CD4-positive, alpha-beta T cell treated with Interleukin-4 for 1 hour (primary cell): ENCODE measurements at regions not wholly inside any gene's neighbourhood (a gene's known extent, or its start where the extent isn't known, plus 50 kb on each side); places are given as distances from the start of the nearest gene placed in this dataset.
"Not testable (repeated sequence)": the region's sequence is repeated elsewhere in the genome, so short reads cannot be mapped to it uniquely, and the experiment has no call there.

ENCODE experiments used
- DNase-seq, 2 donors: peaks; one replicate each; pipeline ENCODE4 v3.0.0-alpha.2; 2020 to 2022

DNA sequence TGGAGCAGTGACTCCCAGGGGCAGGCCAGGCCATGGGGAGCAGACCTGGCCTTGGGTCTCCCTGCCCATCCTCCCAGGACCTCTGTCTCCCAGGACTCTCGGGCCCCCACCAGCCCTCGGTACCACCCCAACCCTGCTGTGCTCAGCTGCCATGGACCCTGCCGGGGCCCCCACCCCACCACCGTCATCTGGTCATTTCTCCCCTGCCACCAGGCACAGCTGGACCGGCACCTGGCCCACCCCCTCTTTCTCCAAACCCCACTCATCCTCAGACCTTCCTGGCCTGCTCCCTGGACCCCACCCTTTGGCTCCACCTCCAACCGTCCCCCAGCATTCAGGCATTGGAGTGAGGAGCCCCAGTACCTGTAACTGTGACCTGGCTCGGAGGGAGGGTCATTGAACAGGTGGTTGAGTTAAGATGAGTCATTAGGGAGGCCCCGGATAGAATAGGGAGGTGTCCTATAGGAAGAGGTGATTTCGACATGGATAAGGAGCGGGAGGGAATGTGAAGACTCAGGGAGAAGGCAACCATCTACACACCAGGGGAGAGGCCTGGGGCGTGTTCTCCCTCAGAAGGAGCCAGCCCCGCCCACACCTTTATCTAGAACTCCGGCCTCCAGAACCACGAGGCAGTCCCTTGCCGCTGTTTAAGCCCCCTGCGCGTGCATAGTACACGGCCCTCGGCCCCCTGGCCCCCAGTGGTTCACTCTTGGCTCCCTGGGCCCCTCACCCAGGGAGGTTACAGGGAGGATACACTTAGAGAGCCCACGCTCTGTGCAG is 1395.9 kb downstream of the BRD1 start:
- no peak for DNase-seq

DNA sequence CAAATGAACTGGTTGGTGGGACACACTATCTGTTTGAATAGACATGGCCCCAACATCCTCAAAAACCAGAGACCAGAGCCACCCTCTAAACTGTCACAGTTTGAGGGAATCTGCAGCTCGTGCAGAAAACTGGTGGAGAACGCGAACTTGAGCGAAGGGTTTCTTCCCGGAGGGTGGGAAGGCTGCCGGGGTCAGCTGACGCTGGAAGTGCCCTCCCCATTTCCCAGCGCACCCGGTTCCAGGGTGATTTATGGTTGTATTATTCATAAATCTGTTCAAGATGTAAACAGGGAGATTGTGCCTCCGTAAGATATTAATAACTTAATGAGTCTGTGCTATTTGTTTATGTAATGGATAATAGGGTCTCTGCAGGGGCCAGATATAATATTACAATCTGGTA is 1396.7 kb downstream of the BRD1 start:
- DNase-seq: no peak

DNA sequence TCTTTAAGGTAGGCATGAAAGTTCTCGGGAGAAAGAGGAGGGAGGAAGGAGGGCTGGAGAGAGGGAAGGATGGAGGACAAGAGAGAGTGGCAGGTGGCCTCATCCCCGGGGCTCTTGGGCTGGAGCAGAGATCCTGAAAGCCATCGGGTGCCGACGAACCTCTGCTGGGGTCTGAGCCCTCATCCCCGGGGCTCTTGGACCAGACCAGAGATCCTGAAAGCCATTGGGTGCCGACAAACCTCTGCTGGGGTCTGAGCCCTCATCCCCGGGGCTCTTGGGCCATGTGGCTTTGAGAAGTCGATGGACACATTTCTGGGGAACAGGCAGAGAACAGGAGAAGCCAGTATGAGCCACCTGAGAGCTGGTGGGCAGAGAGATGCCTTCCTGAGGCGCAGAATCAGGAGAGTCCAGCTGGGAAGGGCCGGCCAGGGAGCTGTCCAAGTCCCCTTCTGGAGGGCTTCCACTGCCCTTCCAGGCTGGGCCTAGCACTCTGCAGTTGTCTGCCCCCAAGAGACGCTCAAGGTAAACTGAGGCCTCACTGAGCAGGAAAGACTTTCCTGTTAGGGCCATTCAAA is 1398.1 kb downstream of the BRD1 start:
- DNase-seq: no peak

DNA sequence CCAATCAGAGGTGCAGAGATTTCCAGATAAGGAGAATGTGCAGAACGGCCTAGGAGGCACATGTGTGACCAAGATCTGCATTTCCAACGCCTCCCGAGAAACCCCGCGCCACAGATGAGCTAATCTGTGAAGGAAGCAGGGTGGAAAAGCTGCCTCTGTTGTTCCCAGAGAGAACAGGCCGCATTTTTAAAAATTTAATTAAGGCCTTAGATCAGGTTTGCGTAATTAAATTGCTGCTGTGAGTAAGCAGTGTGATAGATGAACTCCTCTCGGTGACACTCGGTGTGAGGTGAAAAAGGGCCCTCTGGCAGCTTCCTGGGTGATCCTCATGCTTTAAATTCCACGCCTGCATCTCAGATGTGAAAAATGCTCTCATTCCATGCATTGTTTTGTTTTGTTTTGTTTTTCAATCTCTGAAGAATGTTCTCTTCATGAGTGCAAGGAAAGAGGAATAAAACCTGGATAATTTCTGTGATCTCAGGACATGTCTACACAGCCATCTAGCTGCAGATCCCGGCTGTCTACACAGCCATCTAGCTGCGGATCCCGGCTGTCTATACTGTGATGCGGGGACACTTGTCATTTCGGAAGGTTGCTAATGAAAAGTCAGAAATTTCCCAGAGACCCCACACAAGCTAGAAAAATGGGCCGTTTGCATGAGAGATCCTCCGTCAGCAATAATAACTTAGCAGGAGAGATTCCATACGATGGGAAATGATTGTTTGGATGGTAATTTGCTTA is 1398.9 kb downstream of the BRD1 start:
- no peak for DNase-seq

DNA sequence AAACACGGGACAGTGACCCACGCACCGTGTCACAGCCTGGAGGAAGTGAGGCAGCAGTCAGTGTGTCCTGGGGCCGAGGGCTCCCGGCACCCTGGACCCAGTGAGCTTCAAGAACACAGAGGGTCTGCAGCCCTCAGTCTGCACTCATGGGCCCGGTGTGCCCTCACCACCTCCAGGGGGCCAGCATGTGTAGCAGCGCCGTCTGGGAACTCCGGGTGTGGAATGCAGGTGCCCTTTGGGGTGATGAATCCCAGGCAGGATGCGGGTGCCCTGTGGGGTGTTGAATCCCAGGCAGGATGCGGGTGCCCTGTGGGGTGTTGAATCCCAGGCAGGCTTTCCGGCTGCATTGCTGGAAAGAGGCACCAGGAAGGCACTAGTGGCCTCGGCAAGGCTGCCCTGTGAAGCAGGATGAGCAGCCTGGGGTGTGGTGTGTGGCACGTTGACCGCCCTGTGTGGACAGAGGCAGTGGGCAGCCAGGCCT is 1399.9 kb downstream of the BRD1 start:
- DNase-seq: no peak

DNA sequence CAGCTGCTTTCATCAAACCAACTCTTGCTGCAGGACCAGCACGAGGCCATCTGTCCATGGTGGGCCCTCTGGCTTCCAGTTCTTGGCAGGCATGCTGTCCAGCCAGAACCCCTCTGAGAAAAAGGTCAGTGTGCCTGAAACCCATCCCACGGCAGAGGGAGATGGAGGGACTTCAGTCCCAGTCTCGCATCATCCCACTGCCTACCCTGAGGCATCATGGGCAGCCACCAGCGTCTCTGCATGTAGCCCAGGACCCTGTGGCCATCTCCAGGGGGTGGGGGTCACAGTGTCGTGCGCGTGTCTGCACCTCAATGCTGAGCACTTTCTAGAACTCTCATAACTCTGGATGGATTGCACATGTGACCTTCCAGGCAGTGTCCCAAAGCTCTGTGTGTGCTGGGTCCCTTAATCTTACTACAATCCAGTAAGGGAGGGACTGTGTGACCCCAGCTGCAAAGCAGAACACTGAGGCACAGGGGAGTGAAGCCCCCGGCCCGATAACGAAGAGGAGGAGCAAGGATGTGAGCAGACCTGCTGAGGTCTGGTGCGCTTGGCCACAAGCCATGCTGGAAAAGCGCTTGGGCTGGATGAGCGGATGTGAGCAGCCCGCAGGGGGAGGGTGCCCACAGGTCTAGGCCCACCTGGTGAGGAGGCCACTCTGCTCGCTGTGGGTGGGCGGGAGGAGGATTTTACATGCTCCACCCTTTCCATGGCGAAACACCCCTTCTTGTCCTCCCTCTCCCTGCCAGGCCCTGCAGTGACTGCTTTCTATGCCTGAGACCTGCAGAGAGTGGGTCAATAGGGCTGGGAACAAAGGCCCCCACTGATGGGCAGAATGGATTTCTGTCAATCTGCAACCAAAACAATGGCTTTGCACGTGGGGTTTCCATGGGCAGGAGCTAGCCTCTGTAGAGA is 1401.0 kb downstream of the BRD1 start:
- DNase-seq: no peak

DNA sequence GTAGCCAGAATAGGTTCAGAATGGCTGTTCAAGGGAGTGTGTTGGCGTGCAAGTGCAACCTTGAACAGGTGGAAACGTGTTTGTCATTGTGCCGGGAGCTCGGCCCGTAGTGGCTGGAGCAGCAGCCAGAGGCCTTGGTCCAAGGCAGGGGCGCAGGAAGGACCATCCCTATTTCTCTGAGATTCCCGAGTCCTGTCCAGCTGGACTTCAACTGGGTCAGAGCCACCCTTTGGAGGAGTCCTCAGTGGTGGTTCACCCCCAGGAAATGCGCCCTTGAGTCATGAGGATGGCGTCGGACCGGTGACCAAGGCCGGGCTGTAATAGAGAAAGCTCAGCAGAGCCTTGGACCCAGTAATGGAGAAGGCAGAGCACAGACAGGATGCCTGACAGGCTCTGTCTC is 1402.0 kb downstream of the BRD1 start:
- no peak for DNase-seq

DNA sequence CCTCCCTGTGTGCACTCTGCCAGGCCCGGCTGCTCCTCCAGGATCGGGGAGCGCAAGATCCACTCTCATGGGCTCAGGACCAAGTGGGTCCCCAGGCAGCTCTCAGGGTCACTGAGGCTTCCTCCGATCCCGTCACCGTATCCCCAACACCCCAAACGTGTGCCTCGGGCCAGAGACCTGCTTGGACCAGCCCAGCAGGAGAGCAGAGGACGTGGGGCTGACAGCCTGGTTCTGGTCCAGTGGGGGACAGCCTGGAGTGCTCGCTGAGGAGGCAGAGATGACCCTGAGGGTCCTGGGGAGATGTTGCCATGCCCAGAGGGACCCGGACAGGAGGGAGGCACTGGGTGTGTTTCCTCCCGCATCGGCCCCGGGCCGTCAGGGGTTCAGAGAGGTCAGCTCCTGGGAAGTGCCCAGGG is 1402.6 kb downstream of the BRD1 start:
- no peak for DNase-seq

DNA sequence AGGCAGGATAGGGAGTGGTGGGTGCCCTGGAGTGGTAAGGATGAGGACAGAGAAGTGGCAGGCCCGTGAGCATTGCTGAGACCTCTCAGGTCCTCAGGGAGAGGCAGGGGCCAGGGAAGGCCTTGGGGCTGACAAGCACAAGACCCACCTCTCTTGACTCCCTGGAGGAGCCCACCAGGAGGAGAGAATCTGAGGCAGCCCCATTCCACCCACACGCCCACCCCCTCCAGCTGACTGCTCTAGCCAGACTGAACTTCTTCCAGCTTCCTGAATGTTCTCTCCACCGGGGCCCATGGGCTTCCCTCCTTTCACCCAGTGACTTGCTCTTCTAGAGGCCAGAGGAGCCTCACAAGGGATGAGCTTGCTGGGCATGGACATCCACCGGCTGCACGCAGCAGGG is 1403.0 kb downstream of the BRD1 start:
- DNase-seq: no peak

DNA sequence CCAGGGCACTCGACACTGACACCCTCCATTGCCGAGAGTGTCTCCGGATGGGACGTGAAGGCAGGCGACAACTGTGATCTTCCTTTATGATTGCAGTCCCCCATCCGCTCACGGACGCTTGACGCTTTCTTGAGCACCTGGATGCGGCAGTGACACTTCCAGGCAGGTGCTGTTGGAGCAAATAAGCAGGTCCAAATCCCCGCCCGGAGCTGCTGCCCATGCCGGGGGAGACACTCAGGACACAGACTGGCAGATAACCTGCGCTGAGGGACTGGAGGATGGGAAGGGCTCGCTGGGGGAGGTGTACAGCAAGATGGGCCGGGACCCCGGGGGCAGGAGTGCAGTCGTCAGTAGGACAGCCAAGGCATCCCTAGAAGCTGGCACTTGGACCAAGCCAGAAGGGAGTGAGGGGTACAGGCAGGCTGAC is 1403.5 kb downstream of the BRD1 start:
- DNase-seq: no peak

DNA sequence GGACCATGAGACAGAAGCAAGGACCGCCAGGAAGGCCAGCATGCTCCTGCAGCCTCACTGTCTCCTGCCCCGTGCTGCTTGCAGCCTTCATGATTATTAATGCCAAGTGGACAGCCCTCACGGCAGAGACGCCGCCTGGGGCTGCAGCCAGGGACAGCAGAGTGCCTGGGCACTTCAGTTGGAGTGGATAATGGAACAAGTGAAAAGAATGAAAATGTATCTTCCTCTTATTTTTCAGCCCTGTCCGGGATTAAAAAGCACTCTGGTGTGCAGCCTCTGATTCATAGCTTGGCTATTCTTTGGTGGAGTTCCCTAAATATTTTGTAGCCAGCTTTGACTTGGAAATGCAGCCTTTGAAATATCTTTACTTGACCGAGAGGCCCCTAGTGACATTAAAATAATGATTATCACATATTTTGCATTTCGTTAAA is 1404.2 kb downstream of the BRD1 start:
- no peak for DNase-seq

DNA sequence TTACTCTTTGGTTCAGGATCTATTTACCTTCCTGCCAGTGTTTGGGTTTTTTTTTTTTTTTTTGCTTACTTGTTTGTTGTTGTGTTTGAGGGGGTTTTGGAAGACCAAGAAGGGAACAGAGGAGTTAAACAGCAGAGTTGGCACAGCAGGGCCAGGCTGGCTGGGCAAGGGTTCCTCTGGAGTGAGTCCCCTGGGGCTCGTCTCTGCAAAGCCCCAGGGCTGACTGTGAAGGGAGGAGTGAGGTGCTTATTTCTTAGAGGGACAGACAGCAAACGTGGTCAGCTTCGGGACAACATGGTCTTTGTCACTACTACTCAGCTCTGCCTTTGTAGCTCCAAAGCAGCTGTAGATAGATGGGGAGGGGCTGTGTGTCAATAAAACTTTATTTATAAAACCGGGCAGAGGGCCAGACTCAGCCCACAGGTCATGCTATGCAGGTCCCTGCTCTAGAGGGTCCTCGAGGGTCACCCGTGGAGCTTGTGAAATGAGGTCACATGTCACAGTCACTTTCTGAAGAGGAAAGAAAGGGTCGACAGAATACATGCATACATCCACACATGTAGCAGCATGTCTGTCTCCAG is 1404.7 kb downstream of the BRD1 start:
- no peak for DNase-seq

DNA sequence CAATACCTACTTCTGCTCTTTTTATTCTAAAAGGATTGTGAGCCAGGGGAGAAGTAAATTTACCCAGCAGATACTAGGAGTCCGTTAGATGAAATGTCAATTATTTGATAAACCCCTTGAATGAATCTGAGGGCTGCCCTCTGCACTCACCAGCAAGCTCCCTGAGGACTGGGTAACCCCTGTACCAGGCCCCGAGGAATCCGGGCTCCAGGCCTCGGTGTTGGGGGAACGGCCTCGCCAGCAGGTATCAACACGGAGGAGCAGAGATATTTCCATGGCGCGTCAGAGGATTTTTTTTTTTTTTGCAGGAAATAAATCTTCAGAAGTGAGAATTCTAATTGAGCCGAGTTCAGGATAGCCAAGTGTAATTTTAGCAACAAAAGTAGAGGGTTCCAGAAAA is 1408.8 kb downstream of the BRD1 start:
- no peak for DNase-seq

DNA sequence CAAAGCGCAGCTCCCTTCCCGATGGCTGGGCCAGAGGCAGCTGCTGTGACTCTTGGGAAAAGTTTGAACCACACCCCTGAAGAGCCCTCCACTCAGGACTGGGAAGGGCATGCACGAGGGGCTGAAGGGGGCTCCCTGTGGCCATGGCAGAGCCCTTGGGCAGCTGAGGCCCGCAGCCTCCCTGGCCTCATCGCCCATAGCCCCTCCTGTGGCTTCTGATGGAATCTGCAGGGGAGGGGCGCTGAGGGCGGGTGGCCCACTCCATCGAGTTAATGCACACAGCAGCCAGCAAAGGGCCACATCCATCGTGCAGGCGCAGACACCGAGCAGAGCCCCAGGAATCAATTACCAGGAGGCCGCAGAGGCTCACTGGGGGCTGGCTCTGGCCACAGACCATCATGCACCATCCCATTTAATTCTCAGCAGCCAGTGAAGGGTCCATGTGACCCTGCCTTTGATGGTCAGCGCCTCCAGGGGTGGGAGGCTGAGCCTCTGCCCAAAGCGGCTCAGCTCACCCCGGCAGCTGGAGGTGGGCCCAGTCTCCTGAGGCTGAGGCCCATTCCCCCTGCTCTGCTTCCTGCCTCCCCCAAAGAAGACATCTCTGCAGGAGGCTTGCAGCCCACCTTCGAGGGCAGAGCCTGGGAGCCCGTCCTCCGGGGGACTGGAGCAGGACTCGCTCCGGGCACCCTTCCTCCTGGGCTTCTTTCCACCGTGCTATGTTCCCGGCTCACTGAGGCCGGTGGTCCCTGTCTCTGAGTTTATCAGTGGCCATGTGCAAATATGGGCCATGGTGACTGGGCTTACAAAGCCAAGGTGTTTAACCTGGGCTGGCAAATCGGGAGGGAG is 1410.2 kb downstream of the BRD1 start:
- no peak for DNase-seq

DNA sequence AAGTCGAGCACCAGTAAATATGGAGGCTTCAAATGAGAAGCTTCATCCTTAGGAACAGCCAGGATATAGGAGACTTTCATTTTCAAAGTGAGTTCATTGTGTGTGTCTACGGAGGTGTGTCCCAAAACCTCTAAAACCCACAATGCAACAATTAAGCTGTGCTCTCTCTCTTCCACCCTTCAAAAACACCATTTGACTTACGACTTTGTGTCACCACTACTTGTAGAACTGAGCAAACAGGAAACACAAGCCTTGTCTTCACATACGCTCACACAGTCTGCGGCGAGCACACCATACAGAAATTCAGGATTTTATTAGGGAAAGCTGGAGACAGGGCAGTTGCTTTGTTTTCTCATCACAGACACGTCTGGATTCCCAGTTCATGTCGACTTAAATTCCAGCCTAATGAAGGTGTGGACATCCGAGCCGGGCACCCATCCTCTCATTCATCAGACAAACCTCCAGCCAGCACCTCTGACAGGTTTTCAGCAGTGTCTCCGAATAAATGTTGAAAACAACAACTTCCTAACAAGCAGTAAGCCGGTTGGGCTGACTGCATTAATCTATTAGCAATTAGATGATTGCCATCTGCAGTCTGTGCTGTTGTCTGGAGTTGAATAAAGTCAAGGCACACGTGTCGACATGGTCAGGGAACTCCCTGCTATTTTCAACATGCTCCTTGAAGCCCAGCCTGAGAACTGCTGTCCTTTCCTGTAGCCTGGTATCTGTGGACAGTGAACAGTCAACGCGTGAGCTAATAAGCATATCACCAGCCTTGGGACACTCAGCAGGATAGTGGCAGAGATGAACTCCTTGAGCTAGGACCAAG is 1411.1 kb downstream of the BRD1 start:
- no peak for DNase-seq

DNA sequence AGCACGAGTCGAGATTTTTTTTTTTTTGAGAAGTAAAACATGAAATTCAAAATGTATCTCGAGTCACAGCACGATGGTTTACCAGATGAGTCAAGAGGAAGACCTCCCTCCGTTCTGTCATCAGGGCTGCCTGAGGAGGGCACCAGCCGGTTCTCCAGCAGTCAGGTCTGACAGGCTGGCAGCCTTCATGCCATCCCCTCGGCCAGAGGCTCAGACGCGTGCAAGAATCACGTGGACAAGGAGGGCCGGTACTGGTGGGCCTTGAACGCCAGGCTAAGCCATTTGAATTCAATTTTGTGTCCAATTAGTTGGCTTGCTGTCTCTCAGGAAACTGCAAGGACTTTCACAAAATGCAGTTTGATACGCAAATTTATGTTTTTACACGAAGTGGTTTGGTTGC is 1412.2 kb downstream of the BRD1 start:
- no peak for DNase-seq

DNA sequence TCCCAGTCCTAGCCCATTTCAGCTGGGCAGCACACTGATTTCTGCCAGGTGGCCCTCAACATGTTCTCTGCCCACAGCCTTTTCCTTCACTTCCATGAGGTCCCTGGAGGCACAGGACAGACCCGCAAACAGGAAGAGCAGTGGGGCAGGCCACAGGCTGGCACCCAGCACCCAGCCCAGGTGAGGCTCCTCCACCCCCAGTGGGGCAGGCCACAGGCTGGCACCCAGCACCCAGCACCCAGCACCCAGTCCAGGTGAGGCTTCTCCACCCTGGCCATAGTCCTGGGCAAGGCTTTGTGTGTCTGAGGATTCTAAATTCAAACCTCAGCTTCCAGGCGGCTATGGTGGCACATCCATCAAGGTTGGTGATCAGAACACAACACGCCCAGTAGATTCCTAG is 1413.0 kb downstream of the BRD1 start:
- no peak for DNase-seq

DNA sequence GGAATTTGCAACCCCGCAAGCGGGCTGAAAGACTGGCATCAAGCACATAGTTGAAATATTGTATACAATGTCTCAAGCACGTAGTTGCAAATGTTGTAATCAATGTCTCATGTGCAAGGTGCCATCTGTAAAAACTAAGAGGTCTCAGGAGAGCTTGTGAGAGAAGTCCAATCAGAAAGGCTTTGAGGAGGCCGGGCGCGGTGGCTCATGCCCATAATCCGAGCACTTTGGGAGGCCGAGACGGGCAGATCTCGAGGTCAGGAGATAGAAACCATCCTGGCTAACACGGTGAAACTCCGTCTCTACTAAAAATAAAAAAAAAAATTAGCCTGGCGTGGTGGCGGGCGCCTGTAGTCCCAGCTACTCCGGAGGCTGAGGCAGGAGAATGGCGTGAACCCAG is 1414.7 kb downstream of the BRD1 start:
- DNase-seq: not testable (repeated sequence)

DNA sequence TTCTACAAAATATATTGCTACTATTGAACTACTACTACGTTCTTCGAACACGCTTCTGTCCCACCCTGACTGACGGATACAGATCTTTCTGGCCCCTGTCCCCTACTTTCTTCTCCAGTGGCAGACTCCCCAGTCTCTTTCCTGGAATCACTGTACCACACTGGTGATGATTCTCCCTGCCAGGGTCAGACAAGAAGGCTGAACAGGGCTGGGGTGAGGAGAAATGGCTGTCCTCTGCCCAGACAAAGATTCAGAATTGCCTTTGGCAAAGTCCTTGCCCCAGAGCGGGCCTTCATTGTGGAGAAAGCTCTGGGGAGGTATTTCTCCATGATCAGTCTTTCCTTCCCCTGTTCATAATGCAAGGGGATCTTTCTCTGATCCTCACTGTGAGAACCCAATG is 1417.1 kb downstream of the BRD1 start:
- no peak for DNase-seq

DNA sequence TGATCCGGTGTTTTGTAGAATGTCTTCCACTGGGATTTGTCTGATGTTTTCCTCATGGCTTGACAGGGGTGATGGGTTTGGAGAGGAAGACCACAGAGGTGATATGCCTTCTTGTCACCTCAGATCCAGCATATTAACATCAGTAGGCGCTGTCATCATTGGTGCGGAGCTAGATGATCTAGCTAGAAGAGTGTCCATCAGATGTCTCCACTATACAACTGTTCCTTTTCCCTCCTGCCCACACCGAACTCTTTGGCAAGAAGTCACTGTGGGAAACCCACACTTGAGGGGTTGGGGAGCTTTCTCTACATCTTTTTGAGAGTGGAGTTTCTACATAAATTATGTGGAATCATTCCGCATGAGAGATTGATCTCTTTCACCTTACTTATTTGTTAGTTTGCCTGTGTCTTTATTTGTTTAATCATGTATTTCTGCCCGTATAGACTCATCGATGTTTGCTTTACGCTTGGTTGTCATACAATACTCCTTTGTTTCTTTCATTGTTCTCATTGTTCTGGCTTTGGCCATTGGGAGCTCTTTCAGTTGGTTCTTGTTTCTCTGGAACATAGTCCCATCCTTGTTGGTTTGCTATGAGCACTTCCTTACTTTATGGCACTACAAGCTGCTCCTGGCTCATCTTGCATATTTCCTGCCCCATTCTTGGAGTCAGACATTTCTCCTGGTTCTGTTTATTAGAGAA is 1420.3 kb downstream of the BRD1 start:
- no peak for DNase-seq
